HuH-7 (cell line): ENCODE measurements at regions not wholly inside any gene's neighbourhood (a gene's known extent, or its start where the extent isn't known, plus 50 kb on each side); places are given as distances from the start of the nearest gene placed in this dataset.
"Not testable (repeated sequence)": the region's sequence is repeated elsewhere in the genome, so short reads cannot be mapped to it uniquely, and the experiment has no call there.

Experiments used
- DNase-seq: peaks from one replicate; pipeline ENCODE4 v3.0.0; 2011; ENCODE audit warnings: low spot score

DNA sequence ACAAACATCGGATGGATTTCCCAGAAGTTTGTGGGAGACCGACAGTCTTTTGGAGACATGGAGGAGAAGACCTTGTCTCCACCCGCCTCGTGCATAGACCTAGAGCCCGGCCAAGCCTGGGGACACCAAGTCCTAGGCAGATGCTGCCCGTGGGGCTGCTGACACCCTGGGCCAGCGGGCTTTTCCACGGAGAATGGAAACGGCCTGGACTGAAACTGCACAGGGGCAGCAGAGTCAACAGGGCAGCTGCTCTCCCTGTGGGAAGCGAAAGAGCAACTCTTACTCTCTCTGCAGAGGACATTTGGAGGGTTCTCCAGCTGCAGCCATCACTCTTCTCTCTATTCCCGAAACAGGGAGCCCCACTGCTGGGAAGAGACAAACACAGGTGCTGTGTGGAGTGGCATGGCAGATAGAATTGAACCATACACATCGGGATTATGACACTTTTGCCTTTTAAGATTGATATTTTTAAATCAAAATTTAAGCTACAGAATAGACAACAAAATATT, 401.2 kb downstream of the THBS2 start:
- no peak for DNase-seq

DNA sequence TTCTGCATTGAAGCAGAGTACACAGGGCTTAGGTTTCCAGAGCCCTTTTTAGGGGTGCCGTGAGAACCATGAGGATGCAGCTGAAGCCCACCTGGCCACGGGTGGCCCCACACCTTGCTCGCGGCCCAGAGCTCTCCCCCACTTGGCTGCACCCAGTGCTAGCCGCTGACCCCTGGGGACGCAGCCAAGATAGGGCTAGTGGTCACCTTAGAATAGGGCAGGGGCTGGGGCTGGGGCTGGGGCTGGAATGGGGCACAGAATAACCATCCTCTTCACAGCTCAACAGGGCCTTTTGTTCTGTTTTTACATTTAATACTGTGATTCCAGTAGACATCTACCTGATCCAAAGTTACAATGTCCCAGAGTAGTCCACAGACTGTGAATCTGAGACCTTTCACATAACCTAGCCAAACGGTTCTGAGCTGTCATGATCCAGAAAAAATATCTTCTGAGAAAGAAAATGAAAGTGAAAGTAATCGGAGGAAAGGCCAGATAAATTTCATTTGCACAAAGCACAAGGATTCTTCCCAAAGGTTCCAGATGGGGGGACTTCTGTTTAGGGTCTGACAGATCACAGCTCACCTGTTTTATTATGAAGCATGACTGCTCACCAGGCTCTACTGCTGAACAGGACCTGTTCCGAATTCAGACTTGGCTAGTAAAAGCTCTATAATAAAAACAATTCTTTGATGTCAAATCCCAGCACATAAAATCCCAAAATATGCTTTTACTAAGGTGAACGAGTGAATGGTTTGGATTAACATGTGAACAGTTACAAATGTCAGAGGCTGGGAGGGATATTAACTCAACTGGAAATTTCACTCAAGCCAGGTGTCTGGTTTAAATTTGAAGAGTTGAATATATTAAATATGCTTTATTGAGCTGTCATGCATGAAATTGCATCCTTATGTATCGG, 401.9 kb downstream of the THBS2 start:
- no peak for DNase-seq

DNA sequence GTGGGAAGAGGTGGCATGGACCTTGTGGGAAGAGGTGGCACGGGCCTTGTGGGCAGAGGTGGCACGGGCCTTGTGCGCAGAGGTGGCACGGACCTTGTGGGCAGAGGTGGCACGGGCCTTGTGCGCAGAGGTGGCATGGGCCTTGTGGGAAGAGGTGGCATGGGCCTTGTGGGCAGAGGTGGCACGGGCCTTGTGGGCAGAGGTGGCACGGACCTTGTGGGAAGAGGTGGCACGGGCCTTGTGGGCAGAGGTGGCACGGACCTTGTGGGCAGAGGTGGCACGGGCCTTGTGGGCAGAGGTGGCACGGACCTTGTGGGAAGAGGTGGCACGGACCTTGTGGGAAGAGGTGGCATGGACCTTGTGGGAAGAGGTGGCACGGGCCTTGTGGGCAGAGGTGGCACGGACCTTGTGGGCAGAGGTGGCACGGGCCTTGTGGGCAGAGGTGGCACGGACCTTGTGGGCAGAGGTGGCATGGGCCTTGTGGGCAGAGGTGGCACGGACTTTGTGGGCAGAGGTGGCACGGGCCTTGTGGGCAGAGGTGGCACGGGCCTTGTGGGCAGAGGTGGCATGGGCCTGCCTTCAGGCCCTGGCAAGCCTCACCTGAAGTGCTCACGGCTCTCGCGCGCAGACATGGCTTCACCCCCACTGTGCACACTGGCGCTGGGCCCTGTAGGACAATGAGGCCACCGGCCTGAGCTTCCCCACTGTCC, 403.5 kb downstream of the THBS2 start:
- not testable (repeated sequence) for DNase-seq

DNA sequence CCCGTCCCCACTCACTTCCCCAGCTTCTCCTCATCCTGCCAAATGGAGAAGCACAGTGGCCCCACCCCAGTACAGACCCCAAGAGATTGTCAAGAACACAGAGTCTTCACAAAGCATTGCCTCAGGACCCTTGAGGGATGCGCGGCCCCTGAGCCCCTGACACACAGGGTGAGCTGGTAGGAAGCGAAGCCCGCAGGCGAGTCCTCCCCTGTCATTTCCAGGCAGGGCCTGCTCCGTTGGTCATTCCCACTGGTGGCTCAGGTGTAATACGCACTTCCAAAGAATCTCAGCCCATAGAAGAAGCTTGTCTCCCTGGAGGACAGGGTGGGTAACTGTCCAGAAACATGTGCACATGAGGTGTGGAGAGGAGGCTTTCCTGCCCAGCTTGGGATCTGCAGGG, 404.2 kb downstream of the THBS2 start:
- no peak for DNase-seq

DNA sequence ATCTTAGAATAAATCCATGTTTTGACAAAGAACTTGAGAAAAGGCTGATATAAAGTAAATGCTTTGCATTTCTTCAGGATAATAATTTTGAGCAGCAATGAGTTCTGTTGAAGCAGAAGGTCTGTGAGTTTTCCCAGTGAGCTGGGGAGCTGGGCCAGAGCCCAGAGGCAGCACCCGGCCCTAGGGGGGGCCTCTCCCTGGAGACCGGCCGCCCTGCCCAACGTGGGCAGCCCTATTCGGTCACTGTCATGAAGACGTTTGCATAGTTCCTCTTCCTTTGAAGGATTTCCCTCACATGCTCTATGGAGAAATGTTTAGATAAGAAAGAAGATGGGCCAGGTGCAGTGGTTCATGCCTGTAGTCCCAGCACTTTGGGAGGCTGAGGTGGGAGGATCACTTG, 404.8 kb downstream of the THBS2 start:
- no peak for DNase-seq

DNA sequence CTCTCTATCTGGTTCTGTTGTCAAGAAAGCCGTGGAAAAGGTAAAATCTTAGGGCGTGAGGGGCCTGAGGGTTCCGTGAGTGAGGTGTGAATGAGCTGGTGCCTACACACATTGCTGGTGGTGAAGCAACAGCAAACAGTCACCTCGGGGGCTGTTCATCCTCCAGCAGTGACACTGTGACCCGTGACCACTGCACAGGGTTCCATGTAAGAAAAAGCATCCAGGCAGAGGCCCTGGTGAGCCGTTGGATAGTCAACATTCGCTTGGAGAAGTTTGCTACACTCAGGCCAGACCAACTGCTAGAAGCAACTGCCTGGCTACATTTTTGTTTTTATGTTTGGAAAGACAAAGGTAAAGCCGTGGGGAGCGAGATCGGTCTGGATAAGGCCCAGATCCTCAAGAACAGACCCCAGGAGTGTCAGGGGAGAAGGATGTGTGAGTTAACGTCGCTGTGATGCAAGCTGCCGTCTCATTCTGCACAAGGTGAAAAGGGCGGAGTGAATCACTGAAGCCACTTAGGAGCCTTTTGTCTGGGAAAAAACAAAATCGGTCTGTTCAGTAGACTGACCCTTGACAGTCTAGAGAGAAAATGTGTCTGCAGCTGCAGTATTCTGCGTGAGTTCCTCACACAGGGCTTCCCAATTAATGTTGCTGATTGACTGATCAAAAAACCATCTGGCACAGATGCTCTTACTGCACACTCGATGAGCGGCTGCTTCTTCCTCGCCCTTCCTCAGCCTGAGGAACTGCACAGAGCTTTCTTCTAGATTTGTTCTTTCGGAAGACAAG, 404.0 kb downstream of the SMOC2 start:
- DNase-seq: no peak

DNA sequence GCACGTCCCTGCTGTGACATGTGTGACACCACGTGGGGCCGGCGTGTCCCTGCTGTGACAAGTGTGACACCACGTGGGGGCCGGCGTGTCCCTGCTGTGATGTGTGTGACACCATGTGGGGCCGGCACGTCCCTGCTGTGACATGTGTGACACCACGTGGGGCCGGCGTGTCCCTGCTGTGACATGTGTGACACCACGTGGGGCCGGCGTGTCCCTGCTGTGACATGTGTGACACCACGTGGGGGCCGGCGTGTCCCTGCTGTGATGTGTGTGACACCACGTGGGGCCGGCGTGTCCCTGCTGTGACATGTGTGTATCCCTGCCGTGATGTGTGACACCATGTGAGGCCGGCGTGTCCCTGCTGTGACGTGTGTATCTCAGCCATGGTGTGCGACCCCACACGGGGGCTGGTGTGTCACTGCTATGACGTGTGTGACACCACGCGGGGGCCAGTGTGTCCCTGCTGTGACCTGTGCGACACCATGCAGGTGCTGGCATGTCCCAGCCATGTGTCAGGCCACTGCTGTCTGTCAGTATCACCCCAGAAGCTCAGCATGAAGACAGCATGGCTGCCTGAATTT, 401.7 kb downstream of the SMOC2 start:
- DNase-seq: not testable (repeated sequence)

DNA sequence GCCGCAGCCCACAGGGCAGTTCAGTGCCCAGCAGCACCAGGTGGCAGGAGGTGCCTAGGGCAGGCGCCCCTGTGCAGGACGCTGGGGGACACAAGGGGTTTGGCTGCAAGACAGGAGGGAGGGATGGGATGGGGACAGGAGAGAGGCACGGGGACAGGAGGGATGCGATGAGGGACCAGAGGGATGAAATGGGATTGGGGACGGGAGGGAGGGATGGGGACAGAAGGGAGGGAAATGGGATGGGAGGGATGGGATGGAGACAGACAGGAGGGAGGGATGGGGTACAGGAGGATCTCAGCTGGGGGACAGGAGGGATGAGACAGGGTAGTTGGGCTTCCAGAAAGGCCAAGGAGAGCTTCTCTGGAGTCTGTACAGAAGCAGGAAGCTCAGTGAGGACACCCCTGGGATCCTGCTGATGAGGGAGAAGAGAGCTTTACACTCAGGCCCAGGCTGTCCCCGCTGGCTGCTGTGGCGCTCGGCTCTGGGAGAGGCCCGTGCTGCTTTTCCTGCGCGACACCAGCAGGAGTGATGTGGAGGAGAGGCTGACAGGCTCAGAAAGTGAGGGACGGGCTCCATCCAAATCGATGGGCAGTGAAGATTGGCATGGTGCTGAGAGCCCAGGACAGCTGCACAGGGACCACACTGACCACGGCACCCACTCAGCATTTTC, 400.8 kb downstream of the SMOC2 start:
- DNase-seq: no peak

DNA sequence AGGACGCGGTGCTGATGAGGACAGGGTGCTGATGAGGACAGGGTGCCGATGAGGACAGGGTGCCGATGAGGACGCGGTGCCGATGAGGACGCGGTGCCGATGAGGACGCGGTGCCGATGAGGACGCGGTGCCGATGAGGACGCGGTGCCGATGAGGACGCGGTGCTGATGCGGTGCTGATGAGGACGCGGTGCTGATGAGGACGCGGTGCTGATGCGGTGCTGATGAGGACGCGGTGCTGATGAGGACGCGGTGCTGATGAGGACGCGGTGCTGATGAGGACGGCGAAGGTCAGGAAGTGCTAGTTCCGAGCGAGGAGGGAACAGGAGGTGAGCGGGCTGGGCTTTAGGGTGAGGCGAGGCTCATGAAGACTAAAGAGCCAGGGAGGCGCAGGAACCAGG, 399.9 kb downstream of the SMOC2 start:
- DNase-seq: not testable (repeated sequence)

DNA sequence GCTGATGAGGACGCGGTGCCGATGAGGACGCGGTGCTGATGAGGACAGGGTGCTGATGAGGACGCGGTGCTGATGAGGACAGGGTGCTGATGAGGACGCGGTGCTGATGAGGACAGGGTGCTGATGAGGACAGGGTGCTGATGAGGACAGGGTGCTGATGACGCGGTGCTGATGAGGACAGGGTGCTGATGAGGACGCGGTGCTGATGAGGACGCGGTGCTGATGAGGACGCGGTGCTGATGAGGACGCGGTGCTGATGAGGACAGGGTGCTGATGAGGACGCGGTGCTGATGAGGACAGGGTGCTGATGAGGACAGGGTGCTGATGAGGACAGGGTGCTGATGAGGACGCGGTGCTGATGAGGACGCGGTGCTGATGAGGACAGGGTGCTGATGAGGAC, 399.3 kb downstream of the SMOC2 start:
- not testable (repeated sequence) for DNase-seq

DNA sequence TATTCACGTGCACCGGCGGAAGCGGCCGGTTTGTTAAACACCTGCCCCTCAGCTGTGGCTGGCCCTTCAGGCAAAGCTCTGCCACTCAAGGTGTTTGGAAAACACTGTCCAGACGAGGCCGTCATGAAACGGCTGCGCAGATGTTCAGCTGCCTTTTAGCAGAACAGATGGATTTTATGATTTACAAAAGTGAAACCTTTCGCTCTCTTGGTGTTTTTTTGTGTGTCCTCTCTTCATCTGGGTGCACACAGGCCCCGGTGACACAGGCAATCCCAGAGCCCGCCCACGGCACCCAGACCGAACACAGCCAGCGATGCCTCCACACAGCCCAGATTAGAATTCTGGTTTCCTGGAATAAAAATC, 397.0 kb downstream of the SMOC2 start:
- no peak for DNase-seq

DNA sequence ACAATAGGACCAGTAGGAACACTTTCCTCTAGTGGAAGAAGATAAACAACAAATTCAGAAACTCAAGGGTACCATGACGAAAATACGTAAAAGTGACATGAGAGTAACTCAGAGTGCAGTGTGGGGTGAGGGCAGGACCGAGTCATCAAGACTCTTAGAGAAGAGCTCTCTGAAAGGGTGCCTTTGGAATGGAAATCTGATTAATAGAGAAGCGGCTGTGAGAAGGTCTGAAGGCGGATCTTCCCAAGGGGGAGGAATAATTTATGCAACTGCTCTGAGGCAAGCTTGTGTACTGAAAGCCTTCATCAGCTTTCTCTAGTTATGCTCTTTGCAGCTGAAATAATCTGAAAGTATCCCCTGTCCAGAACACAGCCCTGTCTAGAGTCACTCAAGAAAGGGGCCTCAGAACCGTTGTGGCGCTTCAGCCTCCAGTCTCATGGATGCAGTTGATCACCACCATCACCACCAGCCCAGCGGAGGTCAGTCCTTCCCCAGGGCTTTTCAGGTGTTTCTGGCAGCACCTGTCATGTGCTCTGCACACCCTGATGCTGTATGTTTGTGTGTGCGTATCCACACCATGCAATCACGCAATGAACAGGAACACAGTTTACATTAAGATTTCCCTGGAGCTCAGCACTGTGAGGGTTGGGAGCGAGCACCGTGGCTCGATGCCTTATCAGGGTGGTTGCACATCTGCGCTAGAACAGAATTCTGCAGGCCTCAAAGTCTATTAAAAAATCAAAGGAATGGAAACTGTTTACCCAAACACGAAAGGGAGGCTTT, 396.5 kb downstream of the SMOC2 start:
- DNase-seq: no peak

DNA sequence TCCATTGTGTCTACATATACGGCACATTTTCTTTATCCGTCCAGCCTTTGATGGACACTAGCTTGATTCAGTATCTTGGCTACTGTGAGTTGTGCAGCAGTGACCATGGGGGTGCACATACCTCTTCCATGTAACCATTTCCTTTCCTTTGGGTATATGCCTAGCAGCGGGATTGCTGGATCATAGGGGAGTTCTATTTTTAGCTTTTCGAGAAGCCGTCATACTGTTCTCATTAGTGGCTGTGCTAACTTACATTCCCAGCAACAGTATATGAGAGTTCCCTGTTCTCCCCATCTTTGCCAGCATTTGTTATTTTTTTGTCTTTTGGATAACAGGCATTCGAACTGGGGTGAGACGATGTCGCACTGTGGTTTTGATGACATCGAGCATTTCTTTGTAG, 395.0 kb downstream of the SMOC2 start:
- no peak for DNase-seq

DNA sequence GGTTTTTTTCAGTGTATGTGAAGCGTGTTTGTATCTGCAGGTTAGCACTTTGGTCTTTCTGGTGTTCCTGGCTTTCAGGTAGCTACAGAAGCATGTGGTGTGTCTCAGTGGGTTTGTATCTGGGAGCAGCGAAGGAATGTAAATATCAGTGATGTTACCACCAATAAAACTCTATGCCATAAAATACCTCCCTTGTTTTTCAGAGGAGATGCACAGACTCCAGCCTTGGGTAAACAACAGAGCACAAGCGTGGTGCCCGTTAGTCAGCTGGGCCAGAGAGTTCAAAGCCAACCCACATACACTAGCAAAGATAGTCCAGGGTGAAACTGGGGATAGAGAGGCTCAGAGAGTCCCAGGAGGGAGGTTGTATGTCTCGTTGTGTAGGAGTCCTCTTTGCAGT, 393.8 kb downstream of the SMOC2 start:
- peak; percentile 85 for DNase-seq

DNA sequence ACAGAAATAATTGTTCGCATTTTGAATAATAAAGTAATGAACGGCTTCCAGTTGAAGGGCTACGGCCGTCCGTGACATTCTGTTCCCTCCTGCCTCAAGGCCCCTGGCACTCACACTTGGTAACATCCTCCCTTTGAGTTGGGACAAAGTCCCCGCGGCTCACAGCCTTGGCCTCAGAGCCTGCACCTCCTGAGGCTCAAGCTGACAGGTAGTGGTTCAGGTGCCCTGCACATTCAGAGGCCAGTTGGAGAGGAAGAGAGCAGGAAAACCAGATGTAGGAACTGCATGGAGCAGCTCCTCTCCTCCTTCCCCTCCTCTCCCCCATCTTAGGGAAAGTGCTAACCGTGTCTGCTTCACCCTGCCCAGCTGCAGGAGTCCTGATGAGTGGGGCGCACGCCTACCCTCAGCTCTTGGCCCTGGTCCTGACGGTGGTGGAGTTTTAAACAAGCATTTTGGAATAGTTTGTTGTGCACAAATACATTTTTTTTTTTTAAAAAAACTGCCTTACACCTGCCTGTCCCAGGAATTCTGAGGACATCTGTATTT, 393.1 kb downstream of the SMOC2 start:
- DNase-seq: no peak

DNA sequence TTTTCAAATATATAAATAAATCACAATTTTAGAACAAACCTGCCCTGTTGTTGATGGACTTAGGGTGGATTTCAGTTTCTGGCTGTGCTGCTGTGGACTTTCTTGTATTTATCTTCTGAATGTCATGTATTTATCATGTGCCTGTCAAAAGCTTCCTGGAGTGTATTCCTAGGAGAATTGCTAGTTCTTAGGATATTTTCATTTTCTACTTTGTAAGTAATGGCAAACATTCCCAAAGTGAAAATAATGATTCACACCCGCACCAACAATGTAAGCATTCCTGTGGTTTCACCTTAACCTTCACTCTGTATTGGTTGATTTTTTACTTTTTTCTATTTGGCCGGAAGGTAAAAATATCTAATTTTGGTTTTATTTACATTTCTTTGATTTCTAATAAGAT, 387.8 kb downstream of the SMOC2 start:
- no peak for DNase-seq

DNA sequence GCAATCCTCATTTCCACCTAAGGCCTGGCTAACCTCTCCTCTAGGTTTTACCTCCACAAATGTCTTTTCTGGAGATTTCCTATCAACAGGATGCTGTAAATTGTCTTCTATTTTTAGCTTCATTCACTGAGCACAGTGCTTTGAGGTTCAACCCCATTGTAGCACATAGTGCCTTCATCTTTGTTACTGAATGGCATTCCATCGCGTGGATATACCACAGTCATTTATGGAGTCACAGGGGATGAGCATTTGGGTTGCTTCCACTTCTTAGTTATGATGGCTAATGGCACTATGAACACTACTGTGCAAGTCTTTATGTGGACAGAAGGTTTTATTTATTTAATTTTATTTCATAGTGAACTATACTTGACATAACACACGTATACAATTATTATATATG, 387.1 kb downstream of the SMOC2 start:
- no peak for DNase-seq

DNA sequence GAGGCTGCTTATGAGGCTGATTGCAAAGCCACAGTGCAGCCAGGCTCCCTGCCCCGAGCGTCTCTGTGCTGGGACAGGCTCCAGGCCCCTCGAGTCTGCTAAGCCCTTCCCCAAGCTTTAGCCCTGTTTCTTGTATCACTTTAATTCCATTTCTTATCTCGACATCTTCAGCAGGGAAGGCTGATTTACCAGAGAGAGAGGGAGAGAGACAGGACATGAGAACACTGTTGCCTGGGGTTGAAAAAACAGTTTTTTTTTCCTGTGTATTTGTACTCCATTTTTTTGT, 386.5 kb downstream of the SMOC2 start:
- no peak for DNase-seq

DNA sequence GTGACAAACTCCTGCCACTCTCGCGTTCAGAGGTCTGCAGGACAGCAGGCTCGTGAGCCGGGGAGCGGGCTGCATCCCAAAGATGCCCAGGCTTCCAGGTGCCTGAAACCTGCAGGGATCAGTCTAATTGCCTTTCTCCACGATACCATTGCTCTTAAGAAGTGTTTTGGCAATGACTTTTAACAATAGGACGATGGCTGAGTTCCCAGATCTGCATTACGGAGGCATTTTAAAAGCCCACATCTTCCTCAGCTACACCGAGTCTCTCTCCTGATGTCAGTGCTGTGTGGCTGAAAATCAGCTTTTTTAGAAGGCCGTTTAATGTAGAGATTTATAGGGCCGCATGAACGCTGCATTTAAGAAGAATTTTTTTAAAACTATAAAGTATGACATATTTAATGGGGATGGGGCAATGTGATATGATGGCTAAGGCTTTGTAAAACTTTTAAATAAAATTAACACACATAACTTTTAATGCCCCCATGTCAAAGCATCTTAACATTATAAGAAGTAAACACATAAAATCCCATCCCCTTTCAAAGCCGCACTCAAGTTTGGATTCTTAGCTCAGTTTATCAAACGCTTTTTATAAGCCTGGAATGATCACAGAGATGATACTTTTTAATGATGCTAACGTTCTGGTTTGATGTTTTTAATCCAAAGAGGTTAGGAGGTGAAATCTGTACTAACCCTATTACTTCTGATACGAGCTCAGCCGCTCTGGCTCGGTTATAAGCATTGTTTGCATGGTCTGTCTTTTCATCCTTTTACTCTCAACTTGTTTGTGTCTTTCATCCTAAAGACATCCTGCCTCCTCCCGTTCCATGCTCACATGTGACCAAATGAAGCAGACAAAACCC, 386.0 kb downstream of the SMOC2 start:
- no peak for DNase-seq

DNA sequence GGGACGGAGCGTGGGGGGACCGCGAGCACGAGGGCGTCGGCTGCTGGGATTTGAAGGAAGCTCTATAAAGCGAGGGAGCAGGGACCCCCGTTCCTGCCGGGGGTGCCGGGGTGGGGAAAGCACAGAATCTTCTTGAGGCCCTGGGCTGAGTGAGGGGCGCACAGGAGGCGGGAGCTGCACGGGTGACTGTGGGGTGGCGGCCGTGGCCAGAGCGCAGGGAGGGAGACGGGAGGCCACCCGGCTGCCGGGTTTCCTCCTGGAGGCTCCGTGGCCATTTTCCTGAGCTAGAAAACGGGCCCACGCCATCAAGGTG, 385.1 kb downstream of the SMOC2 start:
- no peak for DNase-seq
